A549 (cell line): ENCODE measurements at regions not wholly inside any gene's neighbourhood (a gene's known extent, or its start where the extent isn't known, plus 50 kb on each side); places are given as distances from the start of the nearest gene placed in this dataset.

Experiments used
- ESRRA ChIP-seq: fragments of 150-350 bp; IDR thresholded peaks from 2 replicates; pipeline ENCODE4 v1.6.1; 2014; ENCODE audit warnings: mild to moderate bottlenecking, low read length, borderline replicate concordance
- FOSL2 ChIP-seq, 2 experiments: fragments of 450-650 bp in 1 of 2; fragments of >200 bp in 1 of 2; sonication (Bioruptor Twin) in 1 of 2; formaldehyde crosslinking; IDR thresholded peaks; 2 replicates each; pipeline versions ENCODE4 v1.5.0 to v1.6.1; 2016 to 2020; ENCODE audit warnings: mild to moderate bottlenecking in 1 of 2, moderate library complexity in 1 of 2
- HOXB5 ChIP-seq: fragments of 250-450 bp; sonication (Bioruptor Pico); IDR thresholded peaks from 2 replicates; pipeline ENCODE4 v1.5.0; 2020; ENCODE audit warnings: mild to moderate bottlenecking, moderate library complexity
- KDM5A ChIP-seq: fragments of 200-600 bp; sonication (generic); IDR thresholded peaks from 2 replicates; pipeline ENCODE4 v1.6.1; 2016; ENCODE audit warnings: antibody characterized with exemption, mild to moderate bottlenecking
- MAZ ChIP-seq: fragments of 150-350 bp; IDR thresholded peaks from 2 replicates; pipeline ENCODE4 v1.6.1; 2014; ENCODE audit warnings: antibody characterized with exemption, low read depth, low read length, borderline replicate concordance
- PHF8 ChIP-seq: fragments of 200-600 bp; sonication (generic); IDR thresholded peaks from 2 replicates; pipeline ENCODE4 v1.6.1; 2016; ENCODE audit warnings: low read depth, mild to moderate bottlenecking, antibody characterized with exemption, moderate library complexity, borderline replicate concordance
- POLR2A ChIP-seq: IDR thresholded peaks from 2 replicates; pipeline ENCODE4 v1.6.1; 2012; ENCODE audit warnings: mild to moderate bottlenecking, low read length
- RAD21 ChIP-seq, 2 experiments: fragments of >200 bp in 1 of 2; sonication (Bioruptor Twin) in 1 of 2; formaldehyde crosslinking in 1 of 2; IDR thresholded peaks in 1 of 2; conservative IDR thresholded peaks in 1 of 2; 2 replicates in 1 of 2; 3 replicates in 1 of 2; pipeline ENCODE4 v1.6.1; 2012 to 2018; ENCODE audit warnings: inconsistent platforms in 1 of 2
- SMC3 ChIP-seq: fragments of >200 bp; sonication (Bioruptor Twin); formaldehyde crosslinking; IDR thresholded peaks from 3 replicates; pipeline ENCODE4 v1.6.1; 2018; ENCODE audit warnings: inconsistent platforms
- ZFP36 ChIP-seq: fragments of 450-650 bp; IDR thresholded peaks from 2 replicates; pipeline ENCODE4 v1.6.1; 2014; ENCODE audit warnings: borderline replicate concordance; ENCODE audit not compliant: partially characterized antibody
- TF ChIP-seq, protein P1 (sequence below): fragments of >200 bp; sonication (Bioruptor Twin); formaldehyde crosslinking; IDR thresholded peaks from 3 replicates; pipeline ENCODE4 v1.5.1; 2016
- TF ChIP-seq, protein P2 (sequence below): fragments of 250-450 bp; sonication (Bioruptor Pico); IDR thresholded peaks from 2 replicates; pipeline ENCODE4 v1.5.0; 2021; ENCODE audit warnings: mild to moderate bottlenecking, moderate library complexity, borderline replicate concordance

DNA sequence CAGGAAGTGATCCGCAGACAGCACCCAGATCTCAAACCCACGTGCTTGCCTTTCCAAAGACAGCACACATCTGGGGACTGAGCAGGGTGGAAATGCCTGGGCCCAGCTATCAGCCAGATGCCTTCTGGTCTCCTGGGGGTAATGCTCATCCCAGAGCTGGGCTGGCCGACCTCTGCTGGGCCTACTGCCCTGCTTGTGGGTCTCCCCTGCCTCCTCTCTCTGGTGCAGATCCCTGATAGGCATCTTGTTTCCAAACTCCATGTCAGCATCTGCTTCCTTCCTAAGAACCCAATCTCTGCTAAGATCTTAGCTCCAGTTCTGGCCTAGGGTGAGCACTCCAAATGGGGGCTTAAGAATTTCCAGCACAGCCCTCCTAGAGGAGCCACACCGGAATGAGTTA lies 1043.0 kb downstream of the VRK1 start:
- no peak for TF ChIP-seq ZFP36
- TF ChIP-seq ESRRA = no peak
- no peak for TF ChIP-seq KDM5A
- TF ChIP-seq PHF8 = no peak
- TF ChIP-seq HOXB5 (CRISPR knock-in tag) = no peak
- TF ChIP-seq FOSL2 (IDR thresholded peaks at IDR 0.05) = no peak
- TF ChIP-seq FOSL2 (CRISPR knock-in tag; IDR thresholded peaks at IDR 0.05) = no peak
- no peak for TF ChIP-seq POLR2A
- TF ChIP-seq, protein P1, sequence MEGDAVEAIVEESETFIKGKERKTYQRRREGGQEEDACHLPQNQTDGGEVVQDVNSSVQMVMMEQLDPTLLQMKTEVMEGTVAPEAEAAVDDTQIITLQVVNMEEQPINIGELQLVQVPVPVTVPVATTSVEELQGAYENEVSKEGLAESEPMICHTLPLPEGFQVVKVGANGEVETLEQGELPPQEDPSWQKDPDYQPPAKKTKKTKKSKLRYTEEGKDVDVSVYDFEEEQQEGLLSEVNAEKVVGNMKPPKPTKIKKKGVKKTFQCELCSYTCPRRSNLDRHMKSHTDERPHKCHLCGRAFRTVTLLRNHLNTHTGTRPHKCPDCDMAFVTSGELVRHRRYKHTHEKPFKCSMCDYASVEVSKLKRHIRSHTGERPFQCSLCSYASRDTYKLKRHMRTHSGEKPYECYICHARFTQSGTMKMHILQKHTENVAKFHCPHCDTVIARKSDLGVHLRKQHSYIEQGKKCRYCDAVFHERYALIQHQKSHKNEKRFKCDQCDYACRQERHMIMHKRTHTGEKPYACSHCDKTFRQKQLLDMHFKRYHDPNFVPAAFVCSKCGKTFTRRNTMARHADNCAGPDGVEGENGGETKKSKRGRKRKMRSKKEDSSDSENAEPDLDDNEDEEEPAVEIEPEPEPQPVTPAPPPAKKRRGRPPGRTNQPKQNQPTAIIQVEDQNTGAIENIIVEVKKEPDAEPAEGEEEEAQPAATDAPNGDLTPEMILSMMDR = no peak
- TF ChIP-seq RAD21 (conservative IDR thresholded peaks at IDR 0.05 in 1 of 2, IDR thresholded peaks at IDR 0.05 in 1 of 2) = no peak
- no peak for TF ChIP-seq SMC3
- TF ChIP-seq MAZ = no peak
- TF ChIP-seq, protein P2, sequence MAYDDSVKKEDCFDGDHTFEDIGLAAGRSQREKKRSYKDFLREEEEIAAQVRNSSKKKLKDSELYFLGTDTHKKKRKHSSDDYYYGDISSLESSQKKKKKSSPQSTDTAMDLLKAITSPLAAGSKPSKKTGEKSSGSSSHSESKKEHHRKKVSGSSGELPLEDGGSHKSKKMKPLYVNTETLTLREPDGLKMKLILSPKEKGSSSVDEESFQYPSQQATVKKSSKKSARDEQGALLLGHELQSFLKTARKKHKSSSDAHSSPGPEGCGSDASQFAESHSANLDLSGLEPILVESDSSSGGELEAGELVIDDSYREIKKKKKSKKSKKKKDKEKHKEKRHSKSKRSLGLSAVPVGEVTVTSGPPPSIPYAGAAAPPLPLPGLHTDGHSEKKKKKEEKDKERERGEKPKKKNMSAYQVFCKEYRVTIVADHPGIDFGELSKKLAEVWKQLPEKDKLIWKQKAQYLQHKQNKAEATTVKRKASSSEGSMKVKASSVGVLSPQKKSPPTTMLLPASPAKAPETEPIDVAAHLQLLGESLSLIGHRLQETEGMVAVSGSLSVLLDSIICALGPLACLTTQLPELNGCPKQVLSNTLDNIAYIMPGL = no peak
